KMS-11 (cell line): ENCODE measurements at regions not wholly inside any gene's neighbourhood (a gene's known extent, or its start where the extent isn't known, plus 50 kb on each side); places are given as distances from the start of the nearest gene placed in this dataset.

ENCODE experiments used
- H2AFZ ChIP-seq: fragments of 200-600 bp; sonication (generic); 2 replicates; pipeline ENCODE4 v1.6.1; 2016; ENCODE audit warnings: antibody characterized with exemption, mixed run types, low read depth
- H3K27ac ChIP-seq: fragments of 200-600 bp; sonication (generic); 2 replicates; pipeline ENCODE4 v1.6.1; 2016; ENCODE audit warnings: mild to moderate bottlenecking, mixed run types
- H3K27me3 ChIP-seq: fragments of 200-600 bp; sonication (generic); 2 replicates; pipeline ENCODE4 v1.6.1; 2017; ENCODE audit warnings: mild to moderate bottlenecking, low read depth, mixed run types, moderate library complexity; ENCODE audit not compliant: insufficient read depth
- H3K36me3 ChIP-seq: fragments of 200-600 bp; sonication (generic); 2 replicates; pipeline ENCODE4 v1.6.1; 2017; ENCODE audit warnings: mild to moderate bottlenecking, mixed run types; ENCODE audit not compliant: insufficient read depth
- H3K4me1 ChIP-seq: fragments of 200-600 bp; sonication (generic); 2 replicates; pipeline ENCODE4 v1.6.1; 2016; ENCODE audit warnings: mild to moderate bottlenecking, low read depth, mixed run types; ENCODE audit not compliant: poor library complexity, severe bottlenecking
- H3K4me2 ChIP-seq: fragments of 200-600 bp; sonication (generic); 2 replicates; pipeline ENCODE4 v1.7.0; 2016; ENCODE audit warnings: mild to moderate bottlenecking, mixed run types
- H3K4me3 ChIP-seq: fragments of 200-600 bp; sonication (generic); IDR thresholded peaks from 2 replicates; pipeline ENCODE4 v1.6.1; 2017; ENCODE audit warnings: low read depth, low read length, mixed read lengths; ENCODE audit not compliant: insufficient read depth
- H3K79me2 ChIP-seq: fragments of 200-600 bp; sonication (generic); 2 replicates; pipeline ENCODE4 v1.6.1; 2016; ENCODE audit warnings: low read depth, mixed run types; ENCODE audit not compliant: insufficient read depth
- H3K9ac ChIP-seq: fragments of 200-600 bp; sonication (generic); 2 replicates; pipeline ENCODE4 v1.6.1; 2016; ENCODE audit warnings: mild to moderate bottlenecking, mixed run types
- H4K20me1 ChIP-seq: fragments of 200-600 bp; sonication (generic); 2 replicates; pipeline ENCODE4 v1.6.1; 2016; ENCODE audit warnings: mild to moderate bottlenecking, mixed run types; ENCODE audit not compliant: insufficient read depth
- CTCF ChIP-seq: fragments of 200-600 bp; sonication (generic); conservative IDR thresholded peaks from 2 replicates; pipeline ENCODE4 v1.6.1; 2017; ENCODE audit warnings: low read depth, mild to moderate bottlenecking, antibody characterized with exemption, low read length, moderate library complexity, mixed read lengths

DNA sequence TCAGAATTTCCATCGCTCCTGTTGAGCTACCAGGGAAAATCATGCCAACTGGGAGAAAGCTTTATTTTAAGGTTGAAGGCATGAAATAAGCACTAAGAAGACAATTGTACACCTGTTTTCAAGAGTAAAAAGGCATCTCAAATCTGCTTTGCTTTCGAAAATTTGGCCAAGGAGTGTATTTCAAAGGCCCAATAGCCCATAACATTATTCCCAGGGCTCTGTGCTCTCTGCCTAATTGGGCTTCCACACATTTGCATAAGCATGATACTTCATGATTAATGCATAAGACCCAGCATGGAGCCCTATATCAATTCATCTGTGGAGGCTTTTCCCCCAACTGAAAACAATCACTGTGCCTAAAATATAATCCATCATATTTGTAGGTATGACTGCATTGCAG, 258.5 kb downstream of the NOVA1 start:
- no peaks in the 10 kb centered on the region for H3K4me1 ChIP-seq
- H3K27ac ChIP-seq: no peak overlapping the region
- no peaks in the 10 kb centered on the region for H3K79me2 ChIP-seq
- no peak overlapping the region for H3K9ac ChIP-seq
- H2AFZ ChIP-seq: no peak overlapping the region
- no peak overlapping the region for H3K4me2 ChIP-seq
- H4K20me1 ChIP-seq: no peaks in the 10 kb centered on the region
- H3K4me3 ChIP-seq: no peak overlapping the region
- no peak for TF ChIP-seq CTCF
- no peaks in the 10 kb centered on the region for H3K27me3 ChIP-seq
- H3K36me3 ChIP-seq: no peaks in the 10 kb centered on the region

DNA sequence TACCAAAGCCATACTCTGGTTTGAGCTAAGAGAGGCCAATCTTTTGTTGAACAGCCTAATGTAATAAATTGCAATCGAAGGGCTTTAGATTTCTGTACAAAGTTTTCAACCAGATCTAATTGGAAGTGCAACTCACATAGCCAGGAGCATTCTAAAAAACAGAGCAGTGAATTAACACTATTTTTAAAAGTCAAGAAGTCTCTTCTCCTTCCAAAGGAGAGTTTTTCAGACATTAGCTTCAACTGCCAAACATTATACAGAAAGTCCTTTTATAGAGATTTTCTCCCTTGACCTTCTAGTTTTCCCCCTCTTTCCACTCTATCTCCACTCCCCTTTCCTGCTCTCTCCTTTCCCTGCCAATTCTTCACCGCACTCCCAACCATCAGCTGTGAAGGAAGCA, 259.6 kb downstream of the NOVA1 start:
- no peaks in the 10 kb centered on the region for H3K79me2 ChIP-seq
- no peak overlapping the region for H3K27ac ChIP-seq
- H3K4me2 ChIP-seq: no peak overlapping the region
- no peak overlapping the region for H2AFZ ChIP-seq
- H4K20me1 ChIP-seq: no peaks in the 10 kb centered on the region
- H3K36me3 ChIP-seq: no peaks in the 10 kb centered on the region
- no peaks in the 10 kb centered on the region for H3K27me3 ChIP-seq
- no peak overlapping the region for H3K4me3 ChIP-seq
- no peak for TF ChIP-seq CTCF
- H3K9ac ChIP-seq: no peak overlapping the region
- no peaks in the 10 kb centered on the region for H3K4me1 ChIP-seq

- Histone ChIP-seq H4K20me1 (no peaks in the 10 kb centered on the region), H2AFZ (no peak overlapping the region), H3K4me1 (no peaks in the 10 kb centered on the region), H3K27me3 (no peaks in the 10 kb centered on the region), H3K36me3 (no peaks in the 10 kb centered on the region), H3K27ac (no peak overlapping the region), H3K4me3 (no peak overlapping the region), H3K9ac (no peak overlapping the region), H3K4me2 (no peak overlapping the region), H3K79me2 (no peaks in the 10 kb centered on the region)
- TF ChIP-seq CTCF: no peak
These were observed 263.5 kb downstream of the NOVA1 start for GRCh38 chr14:26334288-26334687.

- Histone ChIP-seq H4K20me1 (no peaks in the 10 kb centered on the region), H3K27me3 (no peaks in the 10 kb centered on the region), H3K4me3 (no peak overlapping the region), H3K4me2 (no peak overlapping the region), H2AFZ (no peak overlapping the region), H3K27ac (no peak overlapping the region), H3K36me3 (no peaks in the 10 kb centered on the region), H3K4me1 (no peaks in the 10 kb centered on the region), H3K79me2 (no peaks in the 10 kb centered on the region), H3K9ac (no peak overlapping the region)
- no peak for TF ChIP-seq CTCF
These were observed 264.9 kb downstream of the NOVA1 start for GRCh38 chr14:26332966-26333365.

DNA sequence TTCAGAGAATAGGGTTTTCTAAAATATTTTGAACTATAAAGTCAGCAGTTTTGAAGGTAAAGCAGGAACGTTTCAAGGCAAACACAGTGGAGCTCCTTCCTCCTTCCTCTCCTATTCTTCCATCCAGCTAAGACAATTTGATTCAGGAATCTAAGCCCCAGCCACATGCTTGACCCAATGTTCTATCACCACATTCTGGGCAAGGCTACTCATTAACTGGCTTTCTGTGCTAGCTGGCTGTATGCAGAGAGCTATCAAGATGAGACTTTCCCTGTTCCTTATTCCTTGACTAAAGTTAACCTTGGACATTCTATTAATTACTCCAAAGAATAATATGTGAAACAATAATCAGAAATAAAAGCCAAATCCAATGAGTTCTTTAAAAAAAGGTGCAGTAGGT, 266.9 kb downstream of the NOVA1 start:
- TF ChIP-seq CTCF: no peak
- no peaks in the 10 kb centered on the region for H3K27me3 ChIP-seq
- no peak overlapping the region for H3K4me3 ChIP-seq
- H3K79me2 ChIP-seq: no peaks in the 10 kb centered on the region
- H4K20me1 ChIP-seq: no peaks in the 10 kb centered on the region
- H3K4me1 ChIP-seq: no peaks in the 10 kb centered on the region
- H3K4me2 ChIP-seq: no peak overlapping the region
- H3K36me3 ChIP-seq: no peaks in the 10 kb centered on the region
- no peak overlapping the region for H2AFZ ChIP-seq
- no peak overlapping the region for H3K9ac ChIP-seq
- no peak overlapping the region for H3K27ac ChIP-seq
